ENCODE measurements at regions not wholly inside any gene's neighbourhood (a gene's known extent, or its start where the extent isn't known, plus 50 kb on each side); places are given as distances from the start of the nearest gene placed in this dataset.

DNA sequence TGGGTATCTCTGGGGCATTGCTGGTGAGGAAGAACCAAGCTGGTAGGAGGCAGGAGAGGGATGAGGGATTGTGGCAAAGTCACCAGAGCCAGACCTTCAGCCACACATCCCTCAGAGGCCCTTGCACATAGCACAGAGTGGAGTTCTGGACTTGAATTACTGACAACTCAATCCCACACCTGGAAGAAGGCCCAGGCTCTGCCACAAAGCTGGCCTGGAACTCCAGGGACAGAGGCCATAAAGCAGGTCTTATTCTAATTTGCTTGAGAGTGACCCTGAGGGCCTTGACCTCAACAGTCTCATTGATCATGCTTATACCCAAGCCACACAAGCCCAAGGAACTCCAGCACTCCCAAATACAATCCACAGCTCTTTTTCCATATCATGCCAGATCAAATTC is 486.2 kb upstream of the ZMIZ1 start:
- no peak overlapping the region for H3K4me3 Mint-ChIP-seq (ENCODE audit: unreplicated experiment)
- no peaks in the 10 kb centered on the region for H3K36me3 Mint-ChIP-seq (ENCODE audit: insufficient read depth, unreplicated experiment)
- BruUV-seq (replicated peaks), result no TSS peak
- no peaks in the 10 kb centered on the region for H3K9me3 Mint-ChIP-seq (ENCODE audit: unreplicated experiment)
- TF ChIP-seq CTCF (IDR thresholded peaks at IDR 0.05; ENCODE audit: unreplicated experiment), result no peak
- intact Hi-C loops (cut with micrococcal nuclease), result no loop called here
- DNase-seq (ENCODE audit: unreplicated experiment), result no peak
- peaks cover 49% of the 10 kb centered on the region for H3K27me3 Mint-ChIP-seq (ENCODE audit: insufficient read depth, unreplicated experiment)
- CTCF ChIA-PET, result no interaction called here
- no peak overlapping the region for H3K27ac Mint-ChIP-seq (ENCODE audit: low read depth, unreplicated experiment)
- no peaks in the 10 kb centered on the region for H3K4me1 Mint-ChIP-seq (ENCODE audit: insufficient read depth, unreplicated experiment)
- POLR2A ChIA-PET, result no interaction called here

DNA sequence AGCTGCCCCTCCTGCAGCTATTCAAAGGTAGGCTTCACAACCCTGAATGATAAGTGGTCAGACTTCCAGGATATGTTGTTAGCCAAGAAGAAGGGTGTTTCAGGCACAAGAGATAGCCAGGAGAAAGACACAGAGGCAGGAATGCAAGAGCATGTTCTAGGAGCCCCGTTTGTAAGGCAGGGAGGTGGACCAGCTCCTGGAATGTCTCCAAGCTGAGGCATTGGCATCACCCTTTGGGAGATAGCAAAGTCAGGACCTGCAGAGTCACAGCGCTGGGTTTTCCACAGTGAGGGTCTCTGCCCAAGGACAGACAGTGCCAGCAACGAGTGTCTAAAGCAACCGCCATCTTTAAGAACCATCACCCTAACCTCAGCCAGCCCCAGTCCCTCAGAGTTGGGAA is 484.5 kb upstream of the ZMIZ1 start:
- no peak for TF ChIP-seq CTCF (IDR thresholded peaks at IDR 0.05; ENCODE audit: unreplicated experiment)
- no TSS peak for BruUV-seq (replicated peaks)
- H3K27me3 Mint-ChIP-seq (ENCODE audit: insufficient read depth, unreplicated experiment), result peaks cover 49% of the 10 kb centered on the region
- no peak overlapping the region for H3K4me3 Mint-ChIP-seq (ENCODE audit: unreplicated experiment)
- no peaks in the 10 kb centered on the region for H3K4me1 Mint-ChIP-seq (ENCODE audit: insufficient read depth, unreplicated experiment)
- DNase-seq (ENCODE audit: unreplicated experiment), result no peak
- H3K36me3 Mint-ChIP-seq (ENCODE audit: insufficient read depth, unreplicated experiment), result no peaks in the 10 kb centered on the region
- intact Hi-C loops (cut with micrococcal nuclease), result no loop called here
- ChIA-PET POLR2A (no interaction called here), CTCF (no interaction called here)
- no peaks in the 10 kb centered on the region for H3K9me3 Mint-ChIP-seq (ENCODE audit: unreplicated experiment)
- no peak overlapping the region for H3K27ac Mint-ChIP-seq (ENCODE audit: low read depth, unreplicated experiment)

- CTCF ChIA-PET, result no interaction called here
Measured at GRCh38 chr10:78584681-78585080, 484.1 kb upstream of the ZMIZ1 start.

DNA sequence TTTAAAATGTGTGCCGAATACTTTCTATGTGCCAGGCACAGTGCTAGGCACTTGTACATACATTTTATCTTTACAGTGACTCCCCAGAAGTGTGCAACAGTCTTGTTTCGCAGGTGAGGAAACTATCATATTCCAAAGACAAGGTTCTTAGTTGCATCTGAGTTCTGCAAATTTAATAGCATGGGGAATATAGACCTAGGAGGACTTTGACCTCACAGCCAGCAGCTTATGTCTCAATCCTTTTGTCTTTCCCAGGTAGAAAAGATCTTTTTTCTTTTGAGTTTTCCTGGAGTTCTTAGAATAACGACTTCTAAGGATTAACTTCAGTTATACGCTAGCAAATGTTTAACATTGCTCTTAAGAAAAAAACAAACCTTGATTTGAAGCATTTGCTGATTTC is 482.8 kb upstream of the ZMIZ1 start:
- BruUV-seq (replicated peaks), result no TSS peak
- no peak for DNase-seq (ENCODE audit: unreplicated experiment)
- H3K27ac Mint-ChIP-seq (ENCODE audit: low read depth, unreplicated experiment), result no peak overlapping the region
- no peaks in the 10 kb centered on the region for H3K36me3 Mint-ChIP-seq (ENCODE audit: insufficient read depth, unreplicated experiment)
- no peaks in the 10 kb centered on the region for H3K4me1 Mint-ChIP-seq (ENCODE audit: insufficient read depth, unreplicated experiment)
- peaks cover 57% of the 10 kb centered on the region for H3K27me3 Mint-ChIP-seq (ENCODE audit: insufficient read depth, unreplicated experiment)
- intact Hi-C loops (cut with micrococcal nuclease), result no loop called here
- no peaks in the 10 kb centered on the region for H3K9me3 Mint-ChIP-seq (ENCODE audit: unreplicated experiment)
- TF ChIP-seq CTCF (IDR thresholded peaks at IDR 0.05; ENCODE audit: unreplicated experiment), result no peak
- H3K4me3 Mint-ChIP-seq (ENCODE audit: unreplicated experiment), result no peak overlapping the region
- CTCF ChIA-PET, result no interaction called here
- POLR2A ChIA-PET, result no interaction called here

More at GRCh38 chr10:78584681-78585080, 484.1 kb upstream of the ZMIZ1 start:
- no peak overlapping the region for H3K4me3 Mint-ChIP-seq (ENCODE audit: unreplicated experiment)
- H3K4me1 Mint-ChIP-seq (ENCODE audit: insufficient read depth, unreplicated experiment), result no peaks in the 10 kb centered on the region
- no peak for TF ChIP-seq CTCF (IDR thresholded peaks at IDR 0.05; ENCODE audit: unreplicated experiment)
- POLR2A ChIA-PET, result no interaction called here
- DNase-seq (ENCODE audit: unreplicated experiment), result no peak
- BruUV-seq (replicated peaks), result no TSS peak
- H3K36me3 Mint-ChIP-seq (ENCODE audit: insufficient read depth, unreplicated experiment), result no peaks in the 10 kb centered on the region
- no peak overlapping the region for H3K27ac Mint-ChIP-seq (ENCODE audit: low read depth, unreplicated experiment)
- H3K27me3 Mint-ChIP-seq (ENCODE audit: insufficient read depth, unreplicated experiment), result peaks cover 49% of the 10 kb centered on the region
- intact Hi-C loops (cut with micrococcal nuclease), result no loop called here
- no peaks in the 10 kb centered on the region for H3K9me3 Mint-ChIP-seq (ENCODE audit: unreplicated experiment)

Data from MCF 10A (cell line).